GM19238 (cell line): ENCODE measurements at regions not wholly inside any gene's neighbourhood (a gene's known extent, or its start where the extent isn't known, plus 50 kb on each side); places are given as distances from the start of the nearest gene placed in this dataset.
"Not testable (repeated sequence)": the region's sequence is repeated elsewhere in the genome, so short reads cannot be mapped to it uniquely, and the experiment has no call there.

Experiments used
- DNase-seq: peaks from one replicate; pipeline ENCODE4 v3.0.0; 2011; ENCODE audit warnings: low spot score; ENCODE audit not compliant: insufficient read length

GRCh38 chr2:43149482-43150107 lies 76.8 kb downstream of the ZFP36L2 start:
- no peak for DNase-seq

- DNase-seq, result no peak
Measured at GRCh38 chr2:43146083-43146482, 80.3 kb downstream of the ZFP36L2 start.

- no peak for DNase-seq
Measured at GRCh38 chr2:43144263-43144662, 82.1 kb downstream of the ZFP36L2 start.

GRCh38 chr2:43143756-43144155 lies 82.7 kb downstream of the ZFP36L2 start:
- no peak for DNase-seq

DNA sequence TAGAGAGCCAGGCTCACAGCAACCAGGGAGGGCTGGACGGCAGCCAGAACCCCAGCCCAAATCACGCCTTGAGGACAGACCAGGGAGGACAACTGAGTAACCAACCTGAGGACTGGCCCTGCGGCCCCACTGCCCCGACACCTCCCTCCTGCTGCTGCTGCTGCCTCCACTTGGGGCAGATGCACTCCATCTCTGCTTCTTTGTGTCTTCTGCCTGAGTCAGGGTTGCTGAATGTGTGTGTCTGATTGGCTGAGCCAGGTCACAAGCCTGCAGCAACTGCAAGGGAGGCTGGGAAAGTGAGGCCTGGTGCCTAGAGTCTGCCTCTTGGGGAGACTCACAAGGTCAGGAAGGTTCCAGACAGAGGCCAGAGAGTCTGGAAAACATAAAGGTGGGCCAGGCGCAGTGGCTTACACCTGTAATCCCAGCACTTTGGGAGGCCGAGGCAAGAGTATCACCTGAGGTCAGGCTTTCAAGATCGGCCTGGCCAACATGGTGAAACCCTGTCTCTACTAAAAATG lies 83.4 kb downstream of the ZFP36L2 start:
- no peak for DNase-seq

GRCh38 chr2:43141636-43142151 lies 84.7 kb downstream of the ZFP36L2 start:
- DNase-seq, result not testable (repeated sequence)

- DNase-seq, result no peak
Measured at GRCh38 chr2:43139996-43140621, 86.3 kb downstream of the ZFP36L2 start.

- no peak for DNase-seq
Measured at GRCh38 chr2:43139501-43139900, 86.9 kb downstream of the ZFP36L2 start.

DNA sequence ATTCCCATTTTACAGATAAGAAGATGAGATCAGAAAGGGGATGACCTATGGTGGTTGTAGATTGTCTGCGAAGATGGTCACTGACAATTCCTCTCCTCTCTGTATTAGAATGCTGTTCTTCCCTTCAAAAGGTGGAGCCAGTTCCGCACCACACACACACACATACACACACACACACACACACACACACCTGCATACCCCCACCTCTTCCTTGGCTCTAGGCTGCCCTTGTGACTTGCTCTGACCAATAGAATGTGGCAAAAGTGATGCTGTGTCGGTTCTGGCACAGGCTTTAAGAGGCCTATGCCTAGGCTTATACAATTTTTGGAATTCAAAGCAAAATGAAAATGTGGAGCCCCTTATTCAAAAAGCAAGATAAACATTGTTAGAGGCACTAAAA lies 88.0 kb downstream of the ZFP36L2 start:
- no peak for DNase-seq

DNA sequence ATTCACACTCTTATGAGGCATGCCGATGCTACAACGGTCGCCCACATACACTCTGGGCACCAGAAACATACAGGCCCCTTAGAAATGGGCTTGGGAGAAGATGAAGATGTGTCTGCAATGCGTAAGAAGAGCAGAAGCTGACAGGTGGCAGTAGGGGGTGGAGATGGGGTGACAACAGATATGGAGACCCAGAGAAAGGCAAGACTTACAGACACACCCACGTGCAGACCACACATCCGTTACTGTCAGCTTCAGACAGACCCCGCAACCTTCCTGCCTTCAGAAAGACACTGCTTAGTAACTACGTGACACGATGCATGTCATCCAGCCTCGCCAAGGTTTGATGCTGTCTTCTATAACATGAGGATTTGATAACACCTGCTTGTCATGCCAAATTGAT lies 89.5 kb downstream of the ZFP36L2 start:
- no peak for DNase-seq

- DNase-seq, result no peak
Measured at GRCh38 chr2:43136011-43136799, 90.2 kb downstream of the ZFP36L2 start.

- DNase-seq, result no peak
Measured at GRCh38 chr2:43135583-43135982, 90.8 kb downstream of the ZFP36L2 start.

GRCh38 chr2:43134571-43134889 lies 91.9 kb downstream of the ZFP36L2 start:
- no peak for DNase-seq

- no peak for DNase-seq
Measured at GRCh38 chr2:43133708-43134570, 92.5 kb downstream of the ZFP36L2 start.

DNA sequence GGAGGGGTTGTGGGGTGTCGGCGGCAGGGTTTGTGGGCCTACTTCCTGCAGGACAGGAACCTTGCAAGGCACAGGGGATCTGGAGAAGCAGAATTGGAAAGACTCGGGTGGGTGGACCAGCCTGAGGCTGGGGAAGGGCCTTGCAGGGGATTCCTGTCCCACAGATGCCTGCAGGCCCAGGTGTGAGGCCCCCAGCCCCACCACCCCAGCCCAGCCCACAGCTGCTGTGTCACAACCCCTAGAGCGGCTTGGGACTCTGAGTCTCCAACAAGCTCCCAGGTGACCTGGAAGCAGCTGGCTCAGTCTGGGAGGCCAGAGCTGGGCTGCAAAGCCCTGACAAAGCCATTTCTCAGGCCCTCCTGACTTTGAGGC lies 93.1 kb downstream of the ZFP36L2 start:
- no peak for DNase-seq

GRCh38 chr2:43132683-43133301 lies 93.6 kb downstream of the ZFP36L2 start:
- DNase-seq, result no peak

- no peak for DNase-seq
Measured at GRCh38 chr2:43131890-43132682, 94.3 kb downstream of the ZFP36L2 start.

DNA sequence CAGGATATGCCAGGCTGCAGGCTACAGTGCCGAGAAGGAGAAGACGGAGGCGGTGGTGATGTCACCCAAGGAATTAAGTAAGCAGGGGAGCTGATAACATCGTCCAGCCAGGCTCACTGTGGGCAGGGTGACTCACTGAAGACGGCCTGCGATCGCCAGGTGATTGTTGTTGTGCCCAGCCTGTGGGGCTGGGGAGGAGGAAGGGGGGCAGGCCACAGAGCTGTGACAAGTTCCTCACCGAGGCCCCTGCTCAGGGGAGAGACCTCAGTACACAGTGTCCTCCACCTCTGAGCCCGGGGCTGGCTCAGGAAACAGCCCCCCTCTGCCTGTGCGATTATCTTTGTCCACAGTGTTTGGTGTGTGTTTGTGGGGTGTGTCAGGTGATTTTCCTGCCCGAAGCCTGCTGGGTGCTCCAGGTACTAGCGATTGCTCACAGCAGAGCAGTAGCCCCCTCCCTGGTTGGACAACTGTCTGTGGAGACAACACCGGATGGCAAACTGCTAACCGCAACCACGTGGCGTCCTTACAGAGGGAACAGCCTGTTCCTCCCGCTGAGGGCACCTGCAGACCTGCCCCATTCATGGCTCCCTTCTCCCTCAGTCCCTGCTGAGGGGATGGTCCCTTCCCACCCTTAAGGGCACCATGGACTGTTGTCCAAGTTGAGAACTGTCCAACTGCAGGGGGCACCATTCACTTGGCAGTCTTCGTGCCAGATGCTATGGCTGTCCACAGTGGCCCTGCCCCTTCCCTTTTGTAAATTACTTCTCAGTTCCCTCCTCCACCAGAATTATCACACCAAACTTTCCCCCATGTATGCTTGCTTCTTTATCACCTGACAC lies 95.1 kb downstream of the ZFP36L2 start:
- DNase-seq, result peak; percentile 48

DNA sequence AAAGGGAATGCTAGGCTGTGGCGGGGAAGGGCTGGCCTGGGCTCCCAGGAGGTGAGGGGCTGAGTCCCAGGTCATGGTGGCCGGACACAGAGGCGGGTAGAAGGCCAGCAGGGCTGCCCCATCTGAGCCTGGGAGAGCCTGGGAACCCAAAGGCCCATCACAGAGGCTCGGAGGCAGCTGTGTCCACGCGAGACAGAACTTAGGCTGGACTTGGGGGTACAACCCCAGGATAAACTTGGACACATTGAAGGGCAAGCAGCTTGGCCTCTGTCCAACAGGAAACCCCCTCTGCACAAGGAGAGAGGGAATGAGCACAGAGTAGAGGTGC lies 95.9 kb downstream of the ZFP36L2 start:
- no peak for DNase-seq
